CD14-positive monocyte (primary cell): ENCODE measurements at regions not wholly inside any gene's neighbourhood (a gene's known extent, or its start where the extent isn't known, plus 50 kb on each side); places are given as distances from the start of the nearest gene placed in this dataset.
A peak's percentile ranks its signal among the peaks of the same experiment; 100 is the strongest.
"Not testable (repeated sequence)": the region's sequence is repeated elsewhere in the genome, so short reads cannot be mapped to it uniquely, and the experiment has no call there.

Experiments
- DNase-seq, 3 donors: peaks; one replicate each; pipeline ENCODE4 v3.0.0-alpha.2; 2011 to 2022
- H2AFZ ChIP-seq: 2 replicates; pipeline ENCODE4 v1.6.0; 2012; ENCODE audit warnings: mild to moderate bottlenecking, low read depth, low read length, inconsistent platforms; ENCODE audit not compliant: insufficient read depth, poor library complexity, severe bottlenecking
- H3K27ac ChIP-seq, 2 donors: 1 replicate in 1 of 2; 2 replicates in 1 of 2; pipeline ENCODE4 v1.5.1; 2012 to 2013; ENCODE audit warnings: low read length in 2 of 2, control low read depth in 1 of 2, inconsistent platforms in 1 of 2, low read depth in 1 of 2, mild to moderate bottlenecking in 1 of 2
- H3K27me3 ChIP-seq, 2 donors: one replicate each; pipeline versions ENCODE4 v1.6.0 to v1.6.1; 2011 to 2013; ENCODE audit warnings: low read length in 2 of 2; ENCODE audit not compliant: control insufficient read depth in 2 of 2, insufficient read depth in 2 of 2
- H3K36me3 ChIP-seq, 2 donors: replicated peaks in 1 of 2; 1 replicate in 1 of 2; 2 replicates in 1 of 2; pipeline versions ENCODE4 v1.5.1 to v1.6.1; 2012 to 2013; ENCODE audit warnings: low read length in 2 of 2, control low read depth in 1 of 2, inconsistent platforms in 1 of 2, mild to moderate bottlenecking in 1 of 2; ENCODE audit not compliant: insufficient read depth in 2 of 2, control insufficient read depth in 1 of 2
- H3K4me1 ChIP-seq, 2 donors: 1 replicate in 1 of 2; 2 replicates in 1 of 2; pipeline versions ENCODE4 v1.5.1 to v1.6.1; 2012 to 2013; ENCODE audit warnings: low read length in 2 of 2, control low read depth in 1 of 2, inconsistent platforms in 1 of 2, mild to moderate bottlenecking in 1 of 2, moderate library complexity in 1 of 2; ENCODE audit not compliant: insufficient read depth in 2 of 2, control insufficient read depth in 1 of 2
- H3K4me2 ChIP-seq: replicated peaks from 2 replicates; pipeline ENCODE3; 2012; ENCODE audit warnings: low read length, moderate library complexity, mild to moderate bottlenecking; ENCODE audit not compliant: poor library complexity, severe bottlenecking; ENCODE audit errors: extremely low read depth
- H3K4me3 ChIP-seq, 3 experiments: fragments of 200-600 bp in 1 of 3; sonication (generic) in 1 of 3; replicated peaks in 1 of 3; 1 replicate in 2 of 3; 2 replicates in 1 of 3; pipeline ENCODE4 v1.5.1; 2011 to 2013; ENCODE audit warnings: low read length in 3 of 3, mild to moderate bottlenecking in 3 of 3, control low read depth in 2 of 3, low read depth in 2 of 3, inconsistent platforms in 1 of 3, moderate library complexity in 1 of 3
- H3K79me2 ChIP-seq: 2 replicates; pipeline ENCODE4 v1.6.0; 2012; ENCODE audit warnings: mild to moderate bottlenecking, control low read depth, inconsistent platforms, low read length, moderate library complexity; ENCODE audit not compliant: insufficient read depth
- H3K9ac ChIP-seq: 2 replicates; pipeline ENCODE4 v1.6.0; 2017; ENCODE audit warnings: low read length, mild to moderate bottlenecking; ENCODE audit not compliant: insufficient read depth, poor library complexity, severe bottlenecking
- H3K9me3 ChIP-seq, 2 donors: replicated peaks in 1 of 2; 1 replicate in 1 of 2; 2 replicates in 1 of 2; pipeline versions ENCODE4 v1.5.1 to v1.6.1; 2012 to 2013; ENCODE audit warnings: low read length in 2 of 2, control low read depth in 1 of 2; ENCODE audit not compliant: control insufficient read depth in 1 of 2, insufficient read depth in 1 of 2
- H4K20me1 ChIP-seq: 2 replicates; pipeline ENCODE4 v1.6.0; 2012; ENCODE audit warnings: mild to moderate bottlenecking, low read length, control low read depth, moderate library complexity; ENCODE audit not compliant: insufficient read depth
- H3K27ac Mint-ChIP-seq, 7 donors: one replicate each; pipeline ENCODE4 v1.8.0; 2020; ENCODE audit warnings: mild to moderate bottlenecking in 7 of 7, mixed read lengths in 7 of 7, moderate library complexity in 6 of 7, inconsistent platforms in 2 of 7
- H3K27me3 Mint-ChIP-seq, 3 donors: one replicate each; pipeline ENCODE4 v1.8.0; 2021 to 2022; ENCODE audit warnings: low read depth in 3 of 3, mild to moderate bottlenecking in 3 of 3, mixed read lengths in 3 of 3, moderate library complexity in 3 of 3, inconsistent platforms in 1 of 3
- H3K36me3 Mint-ChIP-seq, 2 donors: one replicate each; pipeline ENCODE4 v1.8.0; 2020; ENCODE audit warnings: mixed read lengths in 2 of 2, inconsistent platforms in 1 of 2, mild to moderate bottlenecking in 1 of 2
- H3K4me1 Mint-ChIP-seq: one replicate; pipeline ENCODE4 v1.8.0; 2020; ENCODE audit warnings: mild to moderate bottlenecking, mixed read lengths
- H3K4me3 Mint-ChIP-seq, 2 donors: one replicate each; pipeline ENCODE4 v1.8.0; 2020; ENCODE audit warnings: mild to moderate bottlenecking in 2 of 2, mixed read lengths in 2 of 2, moderate library complexity in 1 of 2
- H3K9me3 Mint-ChIP-seq, 7 donors: one replicate each; pipeline ENCODE4 v1.8.0; 2020 to 2022; ENCODE audit warnings: mixed read lengths in 7 of 7, mild to moderate bottlenecking in 6 of 7, moderate library complexity in 6 of 7, inconsistent platforms in 2 of 7
- WGBS: methylation state at CpG from one replicate; pipeline ENCODE4 v1.1.5; 2013; ENCODE audit warnings: missing lambda C conversion rate; ENCODE audit not compliant: insufficient coverage; 5-methylcytosine and 5-hydroxymethylcytosine counted together
- intact Hi-C, 2 donors: fragments of 100-400 bp; cut with micrococcal nuclease; formaldehyde crosslinking; loops; one replicate each; pipeline versions ENCODE4 v1.15.0 to v1.15.1; 2023

- H3K27me3 ChIP-seq, H4K20me1 ChIP-seq, H3K9ac ChIP-seq, H3K4me2 ChIP-seq, H3K4me3 ChIP-seq, intact Hi-C loops, H3K4me1 Mint-ChIP-seq, H2AFZ ChIP-seq, H3K36me3 Mint-ChIP-seq, H3K9me3 ChIP-seq, DNase-seq, H3K4me3 Mint-ChIP-seq, H3K4me1 ChIP-seq, H3K9me3 Mint-ChIP-seq, H3K36me3 ChIP-seq, H3K27me3 Mint-ChIP-seq, H3K27ac ChIP-seq, H3K79me2 ChIP-seq: not testable (repeated sequence)
- WGBS = no CpG with 5 or more reads among the region's 1 CpG
- H3K27ac Mint-ChIP-seq = peak overlapping the region in 1 of 7 donors; percentile 4
Observed at GRCh38 chr2:87691899-87692592, 55.8 kb upstream of the PLGLB2 start.

GRCh38 chr2:87692914-87693313, 55.0 kb upstream of the PLGLB2 start:
- WGBS = no CpG with 5 or more reads among the region's 2 CpGs
- DNase-seq, H4K20me1 ChIP-seq, H3K9me3 Mint-ChIP-seq, H3K4me1 ChIP-seq, H3K4me3 Mint-ChIP-seq, H3K36me3 ChIP-seq, H3K9me3 ChIP-seq, intact Hi-C loops, H3K79me2 ChIP-seq, H2AFZ ChIP-seq, H3K27me3 Mint-ChIP-seq, H3K27ac ChIP-seq, H3K27me3 ChIP-seq, H3K4me3 ChIP-seq, H3K4me1 Mint-ChIP-seq, H3K36me3 Mint-ChIP-seq, H3K27ac Mint-ChIP-seq, H3K4me2 ChIP-seq, H3K9ac ChIP-seq: not testable (repeated sequence)

DNA sequence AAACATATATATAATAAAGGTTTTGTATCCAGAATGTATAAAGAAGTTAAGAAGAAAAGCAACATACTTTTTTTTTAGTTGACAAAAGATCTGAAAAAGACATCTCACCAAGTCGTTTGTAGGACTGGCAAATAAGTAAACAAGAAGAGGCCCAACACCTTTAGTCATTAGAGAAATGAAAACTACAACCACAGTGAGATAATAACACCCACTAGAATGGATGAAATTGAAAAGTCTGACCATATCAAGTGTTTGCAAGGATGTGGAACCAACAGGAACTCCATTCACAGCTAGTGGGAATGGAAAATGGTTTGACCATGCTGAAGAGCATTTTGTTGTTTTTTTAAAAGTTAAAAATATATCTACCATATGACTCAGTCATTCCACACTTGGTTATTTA, 54.0 kb upstream of the PLGLB2 start:
- H3K79me2 ChIP-seq, H3K27me3 ChIP-seq, intact Hi-C loops, H3K4me1 Mint-ChIP-seq, H3K4me1 ChIP-seq, H2AFZ ChIP-seq, H3K36me3 Mint-ChIP-seq, DNase-seq, H3K9me3 Mint-ChIP-seq, H4K20me1 ChIP-seq, H3K36me3 ChIP-seq, H3K27ac ChIP-seq, H3K27me3 Mint-ChIP-seq, H3K4me3 ChIP-seq, H3K4me3 Mint-ChIP-seq, H3K9me3 ChIP-seq, H3K4me2 ChIP-seq, H3K9ac ChIP-seq, H3K27ac Mint-ChIP-seq: not testable (repeated sequence)
- WGBS = no CpG with 5 or more reads among the region's 1 CpG

- H3K27me3 ChIP-seq, H3K9ac ChIP-seq, H3K4me1 Mint-ChIP-seq, H3K27me3 Mint-ChIP-seq, H4K20me1 ChIP-seq, H3K9me3 ChIP-seq, H3K4me1 ChIP-seq, H3K4me3 ChIP-seq, H3K36me3 ChIP-seq, H3K79me2 ChIP-seq, H3K4me2 ChIP-seq, DNase-seq, H2AFZ ChIP-seq, H3K9me3 Mint-ChIP-seq, H3K27ac ChIP-seq, intact Hi-C loops, H3K36me3 Mint-ChIP-seq, H3K4me3 Mint-ChIP-seq, H3K27ac Mint-ChIP-seq: not testable (repeated sequence)
- WGBS = 100% methylated on average over 1 of the region's 9 CpGs
Observed at GRCh38 chr2:87695596-87696323, 52.1 kb upstream of the PLGLB2 start.
